ENCODE measurements at regions not wholly inside any gene's neighbourhood (a gene's known extent, or its start where the extent isn't known, plus 50 kb on each side); places are given as distances from the start of the nearest gene placed in this dataset.

DNA sequence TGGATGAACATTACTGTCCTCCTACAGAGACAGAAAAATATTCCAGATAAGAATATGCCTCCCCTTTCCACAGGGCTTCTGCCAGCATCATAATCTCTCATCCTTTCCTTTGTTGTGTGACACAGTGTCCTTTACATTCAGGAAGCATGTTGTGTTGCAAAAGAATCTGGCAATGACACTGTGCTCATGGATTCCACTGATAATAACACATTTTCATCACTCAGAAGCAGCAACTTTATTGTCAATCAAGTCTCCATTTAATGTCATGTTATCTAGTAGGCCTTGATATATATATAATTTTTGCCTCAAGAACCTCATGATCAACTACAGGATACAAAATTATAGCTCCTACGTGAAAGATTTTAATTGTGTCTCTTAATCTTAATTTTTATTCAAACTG is 833.9 kb downstream of the FSTL5 start:
- TF ChIP-seq, protein P1, sequence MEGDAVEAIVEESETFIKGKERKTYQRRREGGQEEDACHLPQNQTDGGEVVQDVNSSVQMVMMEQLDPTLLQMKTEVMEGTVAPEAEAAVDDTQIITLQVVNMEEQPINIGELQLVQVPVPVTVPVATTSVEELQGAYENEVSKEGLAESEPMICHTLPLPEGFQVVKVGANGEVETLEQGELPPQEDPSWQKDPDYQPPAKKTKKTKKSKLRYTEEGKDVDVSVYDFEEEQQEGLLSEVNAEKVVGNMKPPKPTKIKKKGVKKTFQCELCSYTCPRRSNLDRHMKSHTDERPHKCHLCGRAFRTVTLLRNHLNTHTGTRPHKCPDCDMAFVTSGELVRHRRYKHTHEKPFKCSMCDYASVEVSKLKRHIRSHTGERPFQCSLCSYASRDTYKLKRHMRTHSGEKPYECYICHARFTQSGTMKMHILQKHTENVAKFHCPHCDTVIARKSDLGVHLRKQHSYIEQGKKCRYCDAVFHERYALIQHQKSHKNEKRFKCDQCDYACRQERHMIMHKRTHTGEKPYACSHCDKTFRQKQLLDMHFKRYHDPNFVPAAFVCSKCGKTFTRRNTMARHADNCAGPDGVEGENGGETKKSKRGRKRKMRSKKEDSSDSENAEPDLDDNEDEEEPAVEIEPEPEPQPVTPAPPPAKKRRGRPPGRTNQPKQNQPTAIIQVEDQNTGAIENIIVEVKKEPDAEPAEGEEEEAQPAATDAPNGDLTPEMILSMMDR (IDR thresholded peaks at IDR 0.05; ENCODE audit: low read depth, low read length) = no peak
- no peak for DNase-seq (ENCODE audit: extremely low read depth, low read depth)

DNA sequence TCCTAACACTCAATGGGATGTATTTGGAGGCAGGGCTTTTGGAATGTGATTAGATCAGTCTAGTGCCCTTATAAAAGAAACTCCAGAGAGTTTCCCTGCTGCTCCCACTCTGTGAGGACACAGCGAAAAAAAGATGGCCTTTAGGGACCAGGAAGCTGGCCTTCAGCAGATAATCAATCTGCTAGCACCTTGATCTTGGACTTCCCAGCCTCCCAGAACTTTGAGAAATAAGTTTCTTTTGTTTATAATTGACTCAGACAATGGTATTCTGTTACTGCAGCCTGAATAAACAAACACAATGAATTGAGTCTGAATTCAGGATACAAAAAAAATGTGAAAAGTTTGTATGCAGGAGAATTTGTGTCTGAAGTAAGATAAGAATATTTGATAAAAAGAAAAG is 842.1 kb downstream of the FSTL5 start:
- TF ChIP-seq, protein P1 (IDR thresholded peaks at IDR 0.05; ENCODE audit: low read depth, low read length) = no peak
- DNase-seq (ENCODE audit: extremely low read depth, low read depth) = no peak

DNA sequence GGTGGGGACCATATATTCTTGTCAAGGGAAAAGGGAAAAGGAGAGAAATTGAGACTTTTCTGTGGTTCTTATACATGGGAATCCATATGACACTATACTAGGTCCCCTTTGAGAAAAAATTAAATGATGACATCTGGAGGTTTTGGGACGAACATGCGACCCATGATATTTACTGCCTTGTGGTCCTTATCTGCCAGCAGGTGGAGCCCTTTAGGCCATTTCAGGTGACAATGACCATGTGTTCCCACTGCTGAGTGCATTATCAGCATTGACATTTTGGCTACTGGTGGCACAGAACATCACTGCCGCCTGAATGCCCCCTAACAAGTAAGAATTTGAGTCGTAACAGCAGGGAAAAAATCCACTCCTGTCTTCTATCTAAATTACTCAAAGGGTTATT is 843.4 kb downstream of the FSTL5 start:
- no peak for DNase-seq (ENCODE audit: extremely low read depth, low read depth)

DNA sequence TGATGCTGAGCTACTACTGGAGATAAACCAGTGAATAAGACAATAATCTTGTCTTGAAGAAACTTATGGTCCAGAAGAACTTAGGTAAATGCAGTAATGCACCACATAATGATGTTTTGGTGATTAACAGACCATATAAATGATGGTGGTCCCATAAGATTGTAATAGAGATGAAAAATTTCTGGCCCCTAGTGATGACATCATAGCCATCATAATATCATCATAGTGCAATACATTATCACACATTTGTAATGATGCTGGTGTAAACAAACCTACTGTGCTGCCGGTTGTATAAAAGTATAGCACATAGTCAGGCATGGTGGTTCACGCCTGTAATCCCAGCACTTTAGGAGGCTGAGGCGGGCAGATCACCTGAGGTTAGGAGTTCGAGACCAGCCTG is 846.8 kb downstream of the FSTL5 start:
- TF ChIP-seq, protein P1 (IDR thresholded peaks at IDR 0.05; ENCODE audit: low read depth, low read length) = no peak
- DNase-seq (ENCODE audit: extremely low read depth, low read depth) = no peak

More for the DNA sequence above, 843.4 kb downstream of the FSTL5 start:
- TF ChIP-seq, protein P1 (IDR thresholded peaks at IDR 0.05; ENCODE audit: low read depth, low read length) = no peak; the same call in 1 of the 2 replicates

DNA sequence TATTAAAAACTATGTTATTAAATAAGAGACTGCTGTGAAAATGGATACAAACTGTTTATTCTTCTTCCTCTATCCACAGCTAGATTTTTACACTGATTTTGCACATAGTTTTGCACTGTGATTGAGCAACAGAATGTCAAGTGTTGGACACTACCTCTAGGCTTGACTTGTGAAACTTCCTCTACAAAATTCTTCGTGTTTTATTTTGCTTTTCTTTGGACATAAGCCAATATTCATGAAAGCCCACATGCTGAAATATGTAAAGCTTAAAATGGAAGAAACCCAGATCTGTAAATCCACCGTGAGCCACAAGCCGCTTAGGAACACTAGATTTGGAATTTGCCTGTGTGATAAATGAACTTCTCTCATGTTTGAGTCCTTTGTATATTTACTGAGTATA is 849.4 kb downstream of the FSTL5 start:
- TF ChIP-seq, protein P1 (IDR thresholded peaks at IDR 0.05; ENCODE audit: low read depth, low read length) = no peak

DNA sequence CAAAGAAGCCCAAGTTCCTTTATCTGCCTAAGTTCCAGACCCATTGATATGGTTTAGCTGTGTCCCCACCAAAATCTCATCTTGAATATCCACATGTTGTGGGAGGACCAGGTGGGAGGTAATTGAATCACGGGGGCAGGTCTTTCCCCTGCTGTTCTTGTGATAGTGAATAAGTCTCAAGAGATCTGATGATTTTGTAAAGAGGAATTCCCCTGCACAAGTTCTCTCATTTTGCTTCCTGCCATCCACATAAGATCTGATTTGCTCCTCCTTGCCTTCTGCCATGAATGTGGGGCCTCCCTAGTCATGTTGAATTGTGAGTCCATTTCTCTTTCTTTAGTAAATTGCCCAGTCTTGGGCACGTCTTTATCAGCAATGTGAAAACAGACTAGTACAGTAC is 860.2 kb downstream of the FSTL5 start:
- DNase-seq (ENCODE audit: extremely low read depth, low read depth) = no peak
- TF ChIP-seq, protein P1 (IDR thresholded peaks at IDR 0.05; ENCODE audit: low read depth, low read length) = no peak

More for the DNA sequence above, 849.4 kb downstream of the FSTL5 start:
- DNase-seq (ENCODE audit: extremely low read depth, low read depth) = no peak

DNA sequence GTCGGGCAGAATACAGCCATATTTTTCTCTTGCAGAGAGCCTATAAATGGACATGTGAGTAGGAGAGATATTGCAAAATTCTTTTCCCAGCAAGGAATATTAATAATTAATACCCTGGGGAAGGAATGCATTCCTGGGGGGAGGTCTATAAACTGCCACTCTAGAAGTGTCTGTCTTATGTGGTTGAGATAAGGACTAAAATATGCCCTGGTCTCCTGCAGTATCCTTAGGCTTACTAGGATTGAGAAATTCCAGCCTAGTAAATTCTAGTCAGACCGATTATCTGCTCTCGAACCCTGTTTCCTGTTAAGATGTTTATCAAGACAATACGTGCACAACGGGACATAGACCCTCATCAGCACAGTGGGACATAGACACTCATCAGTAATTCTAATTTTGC is 872.6 kb downstream of the FSTL5 start:
- TF ChIP-seq, protein P1 (IDR thresholded peaks at IDR 0.05; ENCODE audit: low read depth, low read length) = no peak
- no peak for DNase-seq (ENCODE audit: extremely low read depth, low read depth)

Measured in AG09319 (cell line).